Fibroblast of gingiva (primary cell): ENCODE measurements at regions not wholly inside any gene's neighbourhood (a gene's known extent, or its start where the extent isn't known, plus 50 kb on each side); places are given as distances from the start of the nearest gene placed in this dataset.

Experiments used
- DNase-seq: peaks from one replicate; pipeline ENCODE4 v3.0.0-alpha.2; 2011; ENCODE audit warnings: low read depth

- peak; percentile 27 for DNase-seq
These were observed 168.5 kb upstream of the IRF2BP2 start for GRCh38 chr1:234778221-234779159.

- peak; percentile 4 for DNase-seq
These were observed 167.9 kb upstream of the IRF2BP2 start for GRCh38 chr1:234777856-234778220.

- DNase-seq, result peak; percentile 29
These were observed 167.2 kb upstream of the IRF2BP2 start for GRCh38 chr1:234776876-234777855.

GRCh38 chr1:234776256-234776875 is 166.4 kb upstream of the IRF2BP2 start:
- peak; percentile 31 for DNase-seq

- DNase-seq, result no peak
These were observed 165.7 kb upstream of the IRF2BP2 start for GRCh38 chr1:234775477-234776246.

GRCh38 chr1:234774971-234775370 is 165.0 kb upstream of the IRF2BP2 start:
- DNase-seq, result no peak

GRCh38 chr1:234773936-234774677 is 164.1 kb upstream of the IRF2BP2 start:
- DNase-seq, result no peak

- DNase-seq, result peak; percentile 97
These were observed 162.6 kb upstream of the IRF2BP2 start for GRCh38 chr1:234772345-234773147.

GRCh38 chr1:234771642-234772344 is 161.8 kb upstream of the IRF2BP2 start:
- DNase-seq, result no peak

GRCh38 chr1:234770924-234771540 is 161.1 kb upstream of the IRF2BP2 start:
- DNase-seq, result no peak

GRCh38 chr1:234769986-234770795 is 160.2 kb upstream of the IRF2BP2 start:
- no peak for DNase-seq

- no peak for DNase-seq
These were observed 159.5 kb upstream of the IRF2BP2 start for GRCh38 chr1:234769284-234769985.

GRCh38 chr1:234768569-234769283 is 158.7 kb upstream of the IRF2BP2 start:
- DNase-seq, result no peak

GRCh38 chr1:234768171-234768568 is 158.2 kb upstream of the IRF2BP2 start:
- DNase-seq, result no peak

GRCh38 chr1:234765672-234766071 is 155.7 kb upstream of the IRF2BP2 start:
- DNase-seq, result no peak

GRCh38 chr1:234765181-234765580 is 155.2 kb upstream of the IRF2BP2 start:
- DNase-seq, result no peak

- DNase-seq, result no peak
These were observed 153.9 kb upstream of the IRF2BP2 start for GRCh38 chr1:234763910-234764309.
